GM20000 (cell line): ENCODE measurements at regions not wholly inside any gene's neighbourhood (a gene's known extent, or its start where the extent isn't known, plus 50 kb on each side); places are given as distances from the start of the nearest gene placed in this dataset.

Experiments used
- DNase-seq: peaks from one replicate; pipeline ENCODE4 v3.0.0; 2012; ENCODE audit warnings: low spot score
- TF ChIP-seq, protein P1 (sequence below): IDR thresholded peaks from 2 replicates; pipeline ENCODE4 v1.5.1; 2012; ENCODE audit warnings: mild to moderate bottlenecking, control low read depth; ENCODE audit errors: extremely low read depth, missing control alignments

DNA sequence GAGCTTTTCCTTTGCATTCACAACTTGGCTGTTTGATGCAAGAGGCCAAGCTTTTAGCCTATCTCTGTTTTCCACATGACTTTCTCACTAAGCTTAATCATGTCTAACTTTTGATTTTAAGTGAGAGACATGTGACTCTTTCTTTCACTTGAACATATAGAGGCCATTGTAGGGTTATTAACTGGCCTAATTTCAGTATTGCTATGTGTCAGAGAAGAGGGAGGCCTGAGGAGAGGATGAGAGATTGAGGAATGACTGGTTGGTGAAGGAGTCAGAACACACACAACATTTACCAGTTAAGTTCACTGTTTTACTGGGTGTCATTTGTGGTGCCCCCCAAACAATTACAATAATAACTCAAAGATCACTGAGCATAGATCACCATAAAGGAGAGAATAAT is 193.5 kb downstream of the CYYR1 start:
- TF ChIP-seq, protein P1, sequence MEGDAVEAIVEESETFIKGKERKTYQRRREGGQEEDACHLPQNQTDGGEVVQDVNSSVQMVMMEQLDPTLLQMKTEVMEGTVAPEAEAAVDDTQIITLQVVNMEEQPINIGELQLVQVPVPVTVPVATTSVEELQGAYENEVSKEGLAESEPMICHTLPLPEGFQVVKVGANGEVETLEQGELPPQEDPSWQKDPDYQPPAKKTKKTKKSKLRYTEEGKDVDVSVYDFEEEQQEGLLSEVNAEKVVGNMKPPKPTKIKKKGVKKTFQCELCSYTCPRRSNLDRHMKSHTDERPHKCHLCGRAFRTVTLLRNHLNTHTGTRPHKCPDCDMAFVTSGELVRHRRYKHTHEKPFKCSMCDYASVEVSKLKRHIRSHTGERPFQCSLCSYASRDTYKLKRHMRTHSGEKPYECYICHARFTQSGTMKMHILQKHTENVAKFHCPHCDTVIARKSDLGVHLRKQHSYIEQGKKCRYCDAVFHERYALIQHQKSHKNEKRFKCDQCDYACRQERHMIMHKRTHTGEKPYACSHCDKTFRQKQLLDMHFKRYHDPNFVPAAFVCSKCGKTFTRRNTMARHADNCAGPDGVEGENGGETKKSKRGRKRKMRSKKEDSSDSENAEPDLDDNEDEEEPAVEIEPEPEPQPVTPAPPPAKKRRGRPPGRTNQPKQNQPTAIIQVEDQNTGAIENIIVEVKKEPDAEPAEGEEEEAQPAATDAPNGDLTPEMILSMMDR: no peak

DNA sequence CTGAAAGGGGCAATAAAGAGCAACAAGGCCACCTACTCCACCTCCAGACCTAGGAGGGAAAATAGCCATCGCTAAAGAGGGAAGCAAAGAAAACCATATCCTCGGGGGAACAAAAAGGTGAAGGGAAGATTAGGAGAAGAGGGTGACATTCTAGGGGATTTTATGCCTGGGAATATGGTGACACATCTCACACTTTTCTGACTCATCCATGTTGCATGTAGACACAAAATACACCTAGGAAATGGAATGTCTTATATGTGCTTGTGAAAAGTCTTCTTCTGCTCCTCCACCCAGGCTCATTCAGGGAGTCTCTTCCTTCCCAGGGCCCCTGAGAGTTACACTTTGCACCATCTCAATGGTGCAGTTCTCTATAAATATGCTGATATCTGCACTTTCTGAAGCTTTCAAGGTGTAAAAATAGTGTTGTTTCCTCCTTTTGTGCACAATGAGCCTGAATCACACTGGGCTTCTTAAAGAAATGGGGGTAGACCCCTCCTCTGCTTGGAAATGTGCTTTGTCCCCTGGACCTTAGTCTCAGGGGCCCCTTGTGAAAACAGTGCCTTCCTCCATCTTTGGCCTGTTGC is 195.9 kb downstream of the CYYR1 start:
- no peak for DNase-seq
- TF ChIP-seq, protein P1: no peak

More for the DNA sequence above, 193.5 kb downstream of the CYYR1 start:
- no peak for DNase-seq

DNA sequence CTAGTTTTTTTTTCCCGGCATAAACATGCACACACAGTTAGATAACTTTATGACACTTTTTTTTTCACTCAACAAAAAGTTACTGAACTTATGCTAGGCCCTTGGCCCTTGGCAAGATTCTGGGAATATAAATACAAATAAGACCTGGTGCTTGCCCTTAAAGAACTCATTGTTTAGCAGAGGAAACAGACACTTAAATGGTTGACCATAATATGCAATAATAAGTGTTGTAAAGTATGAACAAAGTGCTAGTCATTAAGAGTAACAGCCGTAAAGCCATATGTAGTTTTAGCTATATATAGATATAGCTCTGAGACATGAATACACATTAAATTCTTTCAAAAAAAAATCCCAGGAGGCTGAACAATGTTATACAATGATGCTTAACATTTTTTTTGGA is 198.3 kb downstream of the CYYR1 start:
- no peak for DNase-seq

DNA sequence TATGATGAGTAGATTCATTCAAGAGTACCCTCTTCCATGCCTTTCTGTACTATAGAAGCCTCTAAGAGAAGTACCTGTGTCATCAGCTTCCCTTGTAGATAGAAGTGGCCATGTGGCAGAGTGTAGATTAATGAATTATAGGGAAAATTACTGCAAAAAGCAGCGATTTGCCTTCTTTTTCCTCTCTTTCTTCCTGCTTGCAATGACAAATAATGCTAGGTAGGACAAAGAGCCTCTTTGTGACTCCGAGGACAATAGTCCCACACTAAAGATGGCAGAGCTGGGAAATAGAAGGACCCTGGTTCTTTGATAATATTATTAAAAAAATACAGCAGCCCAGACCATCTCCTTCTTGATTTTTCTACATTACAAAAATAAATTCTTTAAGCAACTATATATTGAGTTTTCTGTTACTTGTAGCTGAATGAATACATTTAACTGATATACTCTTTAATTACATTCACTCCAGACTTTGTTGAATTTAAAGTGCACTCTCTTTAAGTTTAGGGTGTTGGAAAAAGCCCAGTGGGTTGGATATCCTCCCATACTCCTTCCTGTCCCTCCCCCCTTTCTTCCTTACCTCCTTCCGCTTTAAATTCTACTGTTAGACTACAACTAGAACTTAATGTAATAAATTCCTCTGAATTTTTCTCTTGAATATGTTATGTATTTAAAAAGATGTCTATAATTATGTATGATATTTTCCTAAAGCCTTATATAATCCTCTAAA is 198.2 kb upstream of the APP start:
- TF ChIP-seq, protein P1: no peak

More for the DNA sequence above, 198.3 kb downstream of the CYYR1 start:
- TF ChIP-seq, protein P1: no peak

DNA sequence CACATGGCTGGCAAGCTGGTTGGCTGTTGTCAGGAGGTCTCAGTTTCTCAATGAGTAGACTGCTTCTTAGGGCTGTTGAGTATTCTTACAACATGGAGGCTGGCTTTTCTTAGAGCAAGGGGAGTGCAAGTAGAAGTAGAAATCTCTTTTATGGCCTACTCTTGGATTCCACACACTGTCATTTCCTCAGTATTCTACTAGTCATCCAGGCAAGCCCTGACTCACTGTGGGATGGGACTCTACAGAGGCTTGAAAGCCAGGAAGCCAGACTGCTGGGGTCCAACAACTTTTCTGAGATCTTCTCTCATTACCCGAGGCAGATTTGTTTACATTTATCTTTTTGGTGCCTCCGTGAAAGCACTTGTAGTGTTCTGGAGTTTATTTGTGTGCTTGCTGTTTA is 196.2 kb upstream of the APP start:
- TF ChIP-seq, protein P1: no peak
- no peak for DNase-seq

More for the DNA sequence above, 198.2 kb upstream of the APP start:
- DNase-seq: no peak

DNA sequence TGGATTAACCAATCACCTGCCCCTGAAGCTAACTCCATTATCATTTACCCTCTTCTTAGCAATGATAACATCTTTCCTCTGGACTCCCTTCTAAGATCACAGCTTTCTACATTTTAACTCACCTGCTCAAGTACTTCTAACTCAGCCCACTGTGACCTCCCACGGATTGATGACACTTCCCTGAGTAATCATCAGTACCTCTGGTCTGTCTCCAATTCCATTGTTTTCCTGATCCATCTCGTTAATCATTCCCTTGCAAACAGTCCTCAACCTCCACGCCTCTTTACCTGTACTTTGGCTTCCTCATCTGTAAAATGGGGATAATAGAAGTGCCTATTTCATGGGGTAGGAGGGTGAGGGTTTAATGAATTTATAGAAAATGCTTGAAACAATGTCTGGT is 195.3 kb upstream of the APP start:
- TF ChIP-seq, protein P1: no peak
- DNase-seq: no peak

DNA sequence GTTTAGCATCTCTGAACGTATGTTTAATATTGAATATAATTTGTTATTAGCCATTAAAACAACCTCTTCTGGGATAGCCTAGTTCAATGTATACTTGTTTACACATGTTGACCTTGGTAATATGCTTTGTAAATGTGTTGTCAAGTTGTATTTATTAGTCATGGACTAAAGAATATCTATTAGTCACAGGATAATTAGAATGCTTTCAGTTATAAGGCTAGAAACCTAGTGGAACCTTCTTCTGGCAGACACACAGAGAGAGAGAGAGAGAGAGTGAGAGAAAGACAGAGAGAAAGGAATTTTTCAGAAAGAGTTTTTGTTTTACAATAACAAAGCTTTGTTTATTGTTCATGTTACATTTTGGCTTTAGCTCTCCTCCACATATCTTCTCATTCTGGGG is 181.1 kb upstream of the APP start:
- no peak for DNase-seq
- TF ChIP-seq, protein P1: no peak
